ENCODE measurements at regions not wholly inside any gene's neighbourhood (a gene's known extent, or its start where the extent isn't known, plus 50 kb on each side); places are given as distances from the start of the nearest gene placed in this dataset.

GRCh38 chr18:67337696-67338095 is 178.8 kb downstream of the DSEL start:
- no peaks in the 10 kb centered on the region for H3K36me3 ChIP-seq (replicated peaks in 1 of 2; ENCODE audit: control insufficient read depth in 1 of 2, insufficient read depth in 2 of 2, low read length in 2 of 2)
- 40% methylated on average over 1 of the region's 1 CpG for WGBS (ENCODE audit: insufficient coverage)
- H3K9me3 ChIP-seq (replicated peaks in 1 of 2; ENCODE audit: control insufficient read depth in 1 of 2, insufficient read depth in 1 of 2, low read length in 2 of 2), result peaks cover 4 to 15% of the 10 kb centered on the region in 2 donors
- Mint-ChIP-seq H3K4me3 (no peak overlapping the region), H3K36me3 (no peaks in the 10 kb centered on the region), H3K27me3 (ENCODE audit: low read depth in 3 of 3) (no peaks in the 10 kb centered on the region), H3K4me1 (no peaks in the 10 kb centered on the region), H3K27ac (no peak overlapping the region), H3K9me3 (peaks cover 5 to 24% (median 10%) of the 10 kb centered on the region in 7 donors)
- H3K79me2 ChIP-seq (ENCODE audit: insufficient read depth, low read length), result no peaks in the 10 kb centered on the region
- H3K4me2 ChIP-seq (replicated peaks; ENCODE audit: extremely low read depth, low read length, poor library complexity, severe bottlenecking), result no peak overlapping the region
- DNase-seq, result no peak
- H2AFZ ChIP-seq (ENCODE audit: insufficient read depth, low read depth, low read length, poor library complexity, severe bottlenecking), result no peak overlapping the region
- H3K4me3 ChIP-seq (replicated peaks in 1 of 3; ENCODE audit: low read depth in 2 of 3, low read length in 3 of 3), result no peak overlapping the region
- no peak overlapping the region for H3K9ac ChIP-seq (ENCODE audit: insufficient read depth, low read length, poor library complexity, severe bottlenecking)
- no peaks in the 10 kb centered on the region for H3K27me3 ChIP-seq (ENCODE audit: control insufficient read depth in 2 of 2, insufficient read depth in 2 of 2, low read length in 2 of 2)
- intact Hi-C loops (cut with micrococcal nuclease), result no loop called here
- no peaks in the 10 kb centered on the region for H3K4me1 ChIP-seq (ENCODE audit: control insufficient read depth in 1 of 2, insufficient read depth in 2 of 2, low read length in 2 of 2)
- TF ChIP-seq CTCF (IDR thresholded peaks at IDR 0.05), result no peak
- H3K27ac ChIP-seq (ENCODE audit: low read depth in 1 of 2, low read length in 2 of 2), result no peak overlapping the region
- no peaks in the 10 kb centered on the region for H4K20me1 ChIP-seq (ENCODE audit: insufficient read depth, low read length)

GRCh38 chr18:67331857-67332256 is 184.7 kb downstream of the DSEL start:
- TF ChIP-seq CTCF (IDR thresholded peaks at IDR 0.05), result no peak
- no peaks in the 10 kb centered on the region for H3K4me1 Mint-ChIP-seq
- DNase-seq, result no peak
- Histone ChIP-seq H3K4me1 (ENCODE audit: control insufficient read depth in 1 of 2, insufficient read depth in 2 of 2, low read length in 2 of 2) (no peaks in the 10 kb centered on the region), H3K4me2 (replicated peaks; ENCODE audit: extremely low read depth, low read length, poor library complexity, severe bottlenecking) (no peak overlapping the region), H3K9me3 (replicated peaks in 1 of 2; ENCODE audit: control insufficient read depth in 1 of 2, insufficient read depth in 1 of 2, low read length in 2 of 2) (peaks cover 0 to 9% of the 10 kb centered on the region in 2 donors), H3K27me3 (ENCODE audit: control insufficient read depth in 2 of 2, insufficient read depth in 2 of 2, low read length in 2 of 2) (no peaks in the 10 kb centered on the region), H3K4me3 (replicated peaks in 1 of 3; ENCODE audit: low read depth in 2 of 3, low read length in 3 of 3) (no peak overlapping the region), H3K36me3 (replicated peaks in 1 of 2; ENCODE audit: control insufficient read depth in 1 of 2, insufficient read depth in 2 of 2, low read length in 2 of 2) (no peaks in the 10 kb centered on the region), H3K79me2 (ENCODE audit: insufficient read depth, low read length) (no peaks in the 10 kb centered on the region), H4K20me1 (ENCODE audit: insufficient read depth, low read length) (no peaks in the 10 kb centered on the region), H3K9ac (ENCODE audit: insufficient read depth, low read length, poor library complexity, severe bottlenecking) (no peak overlapping the region), H2AFZ (ENCODE audit: insufficient read depth, low read depth, low read length, poor library complexity, severe bottlenecking) (no peak overlapping the region), H3K27ac (ENCODE audit: low read depth in 1 of 2, low read length in 2 of 2) (no peak overlapping the region)
- no peaks in the 10 kb centered on the region for H3K27me3 Mint-ChIP-seq (ENCODE audit: low read depth in 3 of 3)
- intact Hi-C loops (cut with micrococcal nuclease), result no loop called here
- H3K36me3 Mint-ChIP-seq, result no peaks in the 10 kb centered on the region
- H3K4me3 Mint-ChIP-seq, result no peak overlapping the region
- no peak overlapping the region for H3K27ac Mint-ChIP-seq
- no CpG with 5 or more reads among the region's 1 CpG for WGBS (ENCODE audit: insufficient coverage)
- peaks cover 0 to 15% (median 6%) of the 10 kb centered on the region in 7 donors for H3K9me3 Mint-ChIP-seq
